Hematopoietic multipotent progenitor cell treated with erythropoietin and hydrocortisone succinate and interleukin-3 and kit ligand, for 17 days (in vitro differentiated cells): ENCODE measurements at regions not wholly inside any gene's neighbourhood (a gene's known extent, or its start where the extent isn't known, plus 50 kb on each side); places are given as distances from the start of the nearest gene placed in this dataset.

Experiments used
- DNase-seq: peaks from one replicate; pipeline ENCODE4 v3.0.0-alpha.2; 2015; ENCODE audit warnings: low spot score

DNA sequence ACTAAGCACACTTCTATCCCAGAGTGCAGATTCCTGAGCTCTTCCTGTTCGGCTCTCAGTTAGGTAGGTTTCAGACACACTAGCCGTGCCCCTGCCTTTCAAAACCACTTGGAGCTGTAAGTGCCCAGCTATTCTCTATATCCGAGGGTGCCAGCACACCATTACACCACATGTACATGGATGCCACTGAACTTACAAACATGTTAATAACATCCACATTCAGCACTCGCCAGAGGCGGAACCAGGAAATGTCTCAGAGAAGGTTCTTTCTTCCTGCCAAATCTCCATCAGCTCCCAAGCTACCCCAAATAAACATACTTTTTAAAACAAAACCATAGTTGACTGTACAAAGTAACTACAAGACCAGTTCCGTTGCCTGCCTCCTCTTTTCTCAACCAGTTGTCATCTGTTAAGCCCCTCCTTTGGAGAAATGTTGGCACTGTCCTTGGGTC is 78.4 kb upstream of the CTTNBP2NL start:
- DNase-seq, result no peak

DNA sequence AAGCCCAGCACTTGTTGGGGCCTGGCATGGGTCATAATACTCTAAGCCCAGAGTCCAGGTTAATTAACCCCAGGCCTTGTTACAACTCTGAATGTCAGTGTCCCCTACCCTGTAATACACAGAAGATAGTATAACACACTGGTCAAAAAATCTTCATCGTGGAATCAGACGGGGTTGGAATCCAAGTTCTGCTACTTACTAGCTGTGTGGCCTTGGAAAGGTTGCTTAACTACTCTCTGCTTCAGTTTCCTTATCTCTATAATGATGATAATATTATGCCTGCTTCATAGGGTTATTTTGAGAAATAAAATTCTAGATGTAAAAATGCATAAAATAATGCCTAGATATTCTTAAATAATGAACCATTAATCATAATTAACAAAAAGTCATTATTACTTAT is 77.8 kb upstream of the CTTNBP2NL start:
- DNase-seq, result no peak

DNA sequence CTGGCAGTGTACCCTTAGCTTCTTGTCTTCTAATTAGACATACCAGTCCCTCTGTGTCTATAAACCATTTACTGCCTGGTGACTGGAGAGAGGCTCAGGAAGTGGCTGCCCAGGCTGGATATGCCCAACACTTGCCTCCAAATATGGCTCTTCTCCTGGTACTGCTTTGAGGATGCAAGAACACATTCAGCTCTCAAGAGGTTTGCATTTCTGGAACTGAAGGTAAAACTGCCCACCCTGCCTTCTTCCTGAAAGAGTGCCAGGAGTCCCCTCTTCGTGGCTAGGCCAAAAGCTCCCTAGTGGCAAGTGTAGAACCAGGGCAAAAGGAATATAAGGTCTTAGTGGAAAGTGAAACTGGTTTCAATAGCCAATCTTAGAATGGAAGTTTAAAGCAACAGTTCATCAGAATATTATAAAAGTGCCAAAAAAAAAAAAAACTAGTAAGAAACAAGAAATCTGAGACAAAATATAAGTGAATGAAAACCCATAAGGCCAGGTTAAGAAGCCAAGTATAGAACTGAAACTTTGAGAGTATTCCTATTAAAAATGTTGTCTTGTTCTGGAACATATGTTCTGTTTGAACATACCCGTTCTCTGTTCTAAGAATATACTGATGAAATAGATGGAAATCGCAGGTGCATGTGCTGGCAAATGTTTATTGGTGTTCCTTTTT is 77.2 kb upstream of the CTTNBP2NL start:
- DNase-seq, result no peak

DNA sequence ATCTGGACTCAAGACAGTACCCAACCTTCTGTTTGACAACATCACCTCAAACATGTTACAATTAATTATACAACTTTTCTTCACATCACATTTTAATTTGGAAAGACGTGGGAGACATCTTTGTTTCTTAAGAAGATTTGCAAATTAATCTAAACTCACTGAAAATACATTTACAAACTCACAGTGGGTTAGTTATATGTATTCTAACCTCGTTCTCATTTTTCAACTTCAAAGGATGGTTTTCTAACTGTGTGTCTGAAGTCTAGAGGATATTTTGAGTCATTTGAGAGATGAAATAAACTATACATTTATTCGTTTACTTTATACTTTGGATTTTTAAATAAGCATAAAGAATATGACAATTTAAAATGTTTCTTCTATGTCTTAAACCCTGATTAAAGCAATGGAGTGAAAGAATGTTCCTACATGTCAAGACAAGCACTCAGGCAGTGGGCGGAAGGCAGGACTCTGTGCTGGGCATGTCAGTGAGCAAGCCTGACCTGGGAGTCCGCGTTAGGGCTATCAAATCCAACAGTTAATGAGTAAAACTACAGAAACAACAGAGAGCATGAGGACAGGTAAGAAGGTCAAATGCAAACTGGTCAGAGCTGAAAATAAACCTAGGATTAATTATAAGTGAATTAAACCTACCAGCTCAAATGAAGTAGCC is 76.5 kb upstream of the CTTNBP2NL start:
- no peak for DNase-seq

DNA sequence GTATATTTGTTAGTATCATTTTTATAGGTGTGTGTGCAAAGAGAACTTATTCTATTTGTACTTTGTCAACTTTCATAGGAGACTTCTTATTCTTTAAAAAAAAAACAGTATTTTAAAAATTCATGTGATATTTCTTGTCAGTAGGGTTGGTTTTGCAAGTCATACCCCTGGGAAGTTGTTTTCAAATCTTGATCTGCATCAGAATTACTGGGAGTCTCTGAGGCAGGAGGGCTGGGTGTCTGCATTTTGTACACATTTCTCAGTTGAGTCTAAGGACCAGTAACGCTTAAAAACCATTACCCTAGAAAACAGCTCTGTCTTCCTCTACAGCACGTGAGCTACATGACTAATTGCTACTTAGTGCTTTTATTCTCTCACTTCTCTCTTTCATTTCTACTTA is 76.0 kb upstream of the CTTNBP2NL start:
- no peak for DNase-seq

DNA sequence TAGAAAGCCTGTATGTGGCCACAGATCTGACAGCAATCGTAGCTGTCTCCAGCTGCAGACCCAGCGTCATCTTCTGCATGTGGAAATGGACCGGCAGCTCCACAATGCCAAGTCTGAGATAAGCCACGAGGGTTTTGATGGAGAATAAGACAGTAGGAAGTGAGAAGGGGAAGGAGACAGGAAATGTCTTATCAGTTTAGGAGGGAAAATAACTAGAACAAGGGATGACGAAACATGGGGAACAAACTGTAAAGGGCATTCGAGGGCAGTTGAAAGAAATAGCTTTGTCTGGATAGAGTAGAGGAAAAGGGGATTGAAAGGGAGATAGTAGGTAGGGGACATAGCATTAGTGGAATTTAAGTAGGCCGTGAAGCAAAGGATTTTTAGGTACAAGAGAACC is 74.0 kb upstream of the CTTNBP2NL start:
- DNase-seq, result no peak

DNA sequence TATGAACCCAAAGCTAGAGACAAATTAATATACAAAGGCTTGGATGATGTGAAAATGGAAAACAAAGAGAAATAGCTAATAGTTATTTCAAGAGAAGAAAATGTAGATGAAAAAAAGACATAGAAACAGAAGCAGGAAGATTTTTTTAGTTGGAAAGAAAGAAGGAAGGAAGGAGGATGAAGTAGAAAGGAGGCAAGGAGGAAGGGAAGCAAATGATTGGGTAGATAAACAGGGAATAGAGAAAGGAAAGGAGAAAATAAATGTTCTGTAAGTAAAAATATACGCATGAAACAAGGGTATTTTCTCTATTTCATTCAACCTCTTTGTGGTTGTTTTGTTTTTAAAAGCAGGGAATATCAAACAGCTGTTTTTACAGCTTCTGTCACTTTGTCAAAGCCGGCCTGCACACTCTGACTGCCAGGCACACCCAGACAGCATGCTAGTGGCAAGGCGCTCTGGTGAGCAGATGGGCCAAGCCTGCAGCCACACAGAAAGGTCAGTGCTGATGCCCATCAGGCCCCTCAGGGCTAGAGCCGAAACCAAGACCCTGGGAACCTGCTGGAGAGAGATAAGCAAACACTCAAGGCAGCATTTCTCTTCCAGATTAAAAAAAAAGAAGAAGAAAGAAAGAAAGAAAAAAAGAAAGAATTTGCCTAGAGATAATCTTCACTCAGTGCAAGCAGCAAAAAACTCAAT is 72.9 kb upstream of the CTTNBP2NL start:
- DNase-seq, result no peak

DNA sequence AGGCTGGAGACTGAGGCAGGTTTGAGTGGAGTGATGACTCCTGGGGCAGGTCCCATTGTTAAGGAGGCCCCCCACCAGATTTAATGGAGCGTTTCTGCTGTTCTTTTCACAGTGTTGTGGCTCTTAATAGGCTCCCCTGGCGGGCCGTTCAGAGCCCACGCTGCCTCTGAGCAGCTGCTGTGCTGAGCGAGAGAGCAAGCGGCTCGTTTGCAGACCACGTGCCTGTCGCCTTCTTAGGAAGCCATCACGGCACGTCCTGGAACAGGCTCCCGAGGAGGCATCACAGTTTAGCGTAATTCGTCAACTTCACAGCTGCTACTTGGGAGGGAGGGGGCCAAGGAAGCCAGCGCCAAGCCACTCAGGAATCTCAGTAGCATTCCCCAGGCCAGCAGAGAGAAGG is 70.5 kb upstream of the CTTNBP2NL start:
- DNase-seq, result no peak

DNA sequence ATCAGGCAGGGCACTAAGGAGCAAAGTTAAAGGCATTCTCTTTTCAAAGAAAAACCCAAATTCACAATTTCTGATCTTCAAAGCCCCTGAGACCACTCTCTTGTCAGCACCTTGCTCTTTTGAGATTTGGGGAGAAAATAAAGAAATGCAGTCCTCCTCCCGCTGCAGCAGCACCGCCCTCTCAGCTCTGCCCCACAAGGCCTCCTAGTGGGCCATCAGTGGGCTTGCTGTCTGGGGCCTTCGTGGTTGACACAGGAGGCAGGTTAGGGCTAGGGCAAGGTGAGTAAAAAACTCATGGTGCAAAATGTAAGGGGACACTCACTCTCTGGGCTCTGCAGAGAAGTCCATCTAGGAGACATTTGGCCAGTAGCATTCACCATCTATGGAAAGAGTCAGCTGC is 67.4 kb upstream of the CTTNBP2NL start:
- DNase-seq, result no peak

DNA sequence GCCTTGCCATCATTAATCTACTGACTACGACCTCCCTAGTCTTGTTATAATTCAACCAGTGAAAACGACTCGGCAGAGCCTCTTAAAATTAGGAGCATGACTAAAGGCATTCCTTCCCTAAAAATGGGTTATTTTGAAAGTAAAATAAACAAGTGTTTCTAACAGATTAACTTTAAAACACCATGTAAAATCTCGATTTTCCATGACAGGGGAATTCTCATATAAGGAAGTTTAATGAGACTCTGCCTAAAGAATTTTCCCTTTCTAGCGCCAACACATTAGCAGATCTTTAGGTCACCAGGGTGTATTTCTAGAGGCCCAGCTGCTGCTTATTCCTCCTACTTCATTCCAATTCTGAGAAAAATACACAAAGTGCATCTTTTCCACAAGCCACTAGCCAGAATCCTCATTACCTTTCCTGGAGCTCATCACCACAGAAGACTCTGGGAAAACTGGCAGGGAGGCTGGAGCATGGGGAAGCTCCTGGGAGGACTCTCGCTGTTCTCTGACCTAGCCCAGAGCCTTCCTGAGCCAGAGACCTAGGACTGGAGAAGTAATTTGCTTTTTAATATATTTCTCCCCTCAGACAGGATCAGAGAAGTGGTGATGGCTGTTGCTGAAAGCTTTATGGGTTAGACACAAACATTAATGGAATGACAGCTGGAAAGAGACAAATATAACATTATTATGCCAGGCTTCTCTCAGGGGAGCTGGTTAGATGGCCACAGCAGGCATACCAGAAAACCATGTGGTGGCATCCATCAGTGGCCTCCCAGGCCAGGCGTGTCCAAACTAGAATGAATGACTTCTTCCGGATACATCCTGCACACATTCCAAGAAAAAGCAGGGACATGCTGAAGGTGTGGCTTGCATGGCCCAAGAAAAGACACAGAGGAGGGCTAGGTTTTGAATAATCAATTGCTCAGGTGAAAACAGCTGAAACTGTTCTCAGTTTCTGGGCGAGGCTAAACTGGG is 63.6 kb upstream of the CTTNBP2NL start:
- no peak for DNase-seq

DNA sequence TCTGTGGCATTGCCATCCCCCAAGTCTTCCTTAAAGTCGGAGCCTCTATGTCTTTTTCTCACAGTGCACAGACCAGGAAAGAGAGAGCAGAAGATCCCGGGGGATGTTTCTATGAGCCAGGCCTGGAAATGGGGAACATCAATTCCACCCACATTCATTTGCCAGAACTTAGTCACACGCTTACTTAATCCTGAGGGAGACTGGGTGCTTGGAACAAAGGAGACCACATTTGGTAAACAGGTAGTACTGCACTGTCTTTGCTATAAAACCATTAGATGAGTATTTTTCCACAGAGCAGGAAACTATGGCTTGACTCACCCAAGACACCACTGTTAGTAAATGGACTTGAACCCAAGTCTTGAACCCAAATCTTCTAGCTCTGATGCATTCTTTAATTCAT is 60.7 kb upstream of the CTTNBP2NL start:
- DNase-seq, result no peak

DNA sequence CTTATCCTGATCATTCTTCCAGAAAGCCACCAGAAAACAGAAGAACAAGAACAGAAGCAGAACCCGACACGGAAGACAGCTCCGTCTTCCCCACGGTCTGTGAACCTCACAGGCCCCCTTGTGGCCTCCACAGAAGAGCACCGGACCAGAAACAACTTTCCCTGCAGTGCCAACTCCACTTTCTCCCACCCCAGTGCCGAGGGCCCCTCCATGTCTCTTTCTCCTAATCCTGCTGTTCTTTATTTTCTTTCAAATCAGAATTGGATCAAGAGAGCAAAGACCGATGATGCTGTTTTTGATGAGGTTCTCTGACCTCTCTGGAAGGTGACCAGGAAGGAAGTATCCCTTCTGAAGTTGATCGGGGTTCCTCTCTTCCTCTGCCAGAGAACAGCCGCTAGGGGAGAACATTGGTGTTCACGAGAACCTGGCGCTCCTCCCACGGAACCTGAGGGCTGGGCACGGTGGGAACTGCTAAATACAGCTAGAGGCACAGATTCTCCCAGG is 58.9 kb upstream of the CTTNBP2NL start:
- no peak for DNase-seq

DNA sequence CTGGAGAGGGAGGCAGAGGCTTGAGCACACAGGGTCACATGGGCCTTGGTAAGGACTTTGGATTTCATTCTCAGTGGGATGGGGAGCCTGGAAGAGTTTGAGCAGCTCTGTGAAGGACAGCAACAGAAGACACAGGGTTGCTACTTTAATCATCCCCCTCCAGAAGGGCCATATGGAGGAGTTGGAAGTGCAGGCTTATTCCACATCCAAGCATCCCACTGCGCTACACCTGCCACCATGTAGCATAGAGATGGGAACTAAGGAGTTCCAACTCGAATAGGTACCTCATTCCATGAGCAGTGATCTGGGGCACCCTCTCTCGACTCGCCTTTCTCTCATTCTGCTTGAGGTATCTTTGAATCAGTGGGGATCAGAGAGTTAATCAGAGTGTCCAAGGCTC is 54.0 kb upstream of the CTTNBP2NL start:
- no peak for DNase-seq

DNA sequence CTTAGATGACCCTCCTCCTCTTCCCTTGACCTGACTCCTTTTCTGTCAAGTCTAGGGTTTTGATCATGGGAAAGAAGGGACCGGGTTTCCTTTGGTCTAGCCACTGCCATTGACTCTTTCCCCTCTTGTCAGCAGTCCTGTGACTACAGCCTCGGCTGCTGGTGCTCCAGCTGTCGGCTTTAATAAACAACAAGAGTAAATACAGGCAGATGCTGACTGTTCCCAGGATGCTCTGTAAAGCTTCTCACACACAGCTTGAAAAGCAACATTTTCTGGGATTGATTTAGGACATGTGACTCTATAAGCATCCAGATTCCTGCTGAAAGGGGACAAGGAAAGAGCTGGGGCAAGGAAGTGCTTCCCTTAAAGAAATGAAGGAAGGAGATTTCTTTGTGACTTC is 53.5 kb upstream of the CTTNBP2NL start:
- DNase-seq, result no peak

DNA sequence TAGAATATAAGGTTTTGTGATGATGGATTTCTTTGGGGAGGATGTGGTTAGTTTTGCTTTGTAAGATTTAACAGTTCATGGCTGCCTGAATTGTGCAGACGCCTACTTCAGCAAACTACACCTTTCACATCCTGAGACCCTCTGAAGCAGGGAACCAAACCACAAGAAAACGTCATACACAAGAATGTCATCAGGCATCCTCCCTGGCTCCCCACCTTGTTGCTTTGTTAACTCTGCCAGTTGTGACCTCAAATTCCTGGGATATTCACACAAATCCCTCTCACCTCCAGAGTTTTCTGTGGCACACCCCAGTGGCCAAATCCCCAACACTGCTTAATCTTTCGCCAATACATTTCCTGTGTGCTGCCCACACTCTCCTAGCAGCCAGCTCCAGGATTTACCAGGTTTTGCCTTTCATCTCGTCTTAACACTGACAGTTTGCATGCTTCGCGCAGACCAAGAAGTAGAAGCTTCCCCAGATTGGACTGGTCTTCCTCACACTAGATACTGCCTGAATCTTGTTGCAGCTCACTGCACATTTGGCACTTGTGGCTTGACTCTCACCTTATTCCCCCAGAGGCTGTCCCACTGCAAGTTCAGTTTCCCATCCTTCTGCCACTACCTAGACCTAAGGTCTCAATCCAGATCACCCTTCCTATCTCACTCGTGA is 51.1 kb upstream of the CTTNBP2NL start:
- DNase-seq, result no peak
